ENCODE measurements at regions not wholly inside any gene's neighbourhood (a gene's known extent, or its start where the extent isn't known, plus 50 kb on each side); places are given as distances from the start of the nearest gene placed in this dataset.

DNA sequence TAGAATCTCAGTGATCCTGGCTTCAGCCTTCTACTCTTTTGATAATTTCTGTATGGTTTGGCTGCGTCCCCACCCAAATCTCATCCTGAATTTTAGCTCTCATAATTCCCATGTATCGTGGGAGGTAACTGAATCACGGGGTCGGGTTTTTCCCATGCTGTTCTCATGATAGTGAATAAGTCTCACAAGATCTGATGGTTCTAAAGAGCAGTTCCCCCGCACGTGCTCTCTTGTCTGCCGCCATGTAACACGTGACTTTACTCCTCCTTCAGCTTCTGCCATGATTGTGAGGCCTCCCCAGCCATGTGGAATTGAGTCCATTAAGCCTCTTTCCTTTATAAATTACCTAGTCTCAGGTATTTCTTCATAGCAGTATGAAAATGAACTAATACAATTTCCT, 507.2 kb downstream of the CDH26 start:
- TF ChIP-seq JUN (IDR thresholded peaks at IDR 0.05) (no peak), RCOR1 (IDR thresholded peaks at IDR 0.05; ENCODE audit: low read depth, low read length) (no peak), PHF8 (IDR thresholded peaks at IDR 0.05; ENCODE audit: borderline replicate concordance, low read depth) (no peak), RAD21 (conservative IDR thresholded peaks at IDR 0.05 in 1 of 2, IDR thresholded peaks at IDR 0.05 in 1 of 2) (no peak), MYC (IDR thresholded peaks at IDR 0.05; ENCODE audit: borderline replicate concordance, low read length) (no peak), NPAS2 (CRISPR knock-in tag; IDR thresholded peaks at IDR 0.05; ENCODE audit: borderline replicate concordance) (no peak)
- TF ChIP-seq, protein P1, sequence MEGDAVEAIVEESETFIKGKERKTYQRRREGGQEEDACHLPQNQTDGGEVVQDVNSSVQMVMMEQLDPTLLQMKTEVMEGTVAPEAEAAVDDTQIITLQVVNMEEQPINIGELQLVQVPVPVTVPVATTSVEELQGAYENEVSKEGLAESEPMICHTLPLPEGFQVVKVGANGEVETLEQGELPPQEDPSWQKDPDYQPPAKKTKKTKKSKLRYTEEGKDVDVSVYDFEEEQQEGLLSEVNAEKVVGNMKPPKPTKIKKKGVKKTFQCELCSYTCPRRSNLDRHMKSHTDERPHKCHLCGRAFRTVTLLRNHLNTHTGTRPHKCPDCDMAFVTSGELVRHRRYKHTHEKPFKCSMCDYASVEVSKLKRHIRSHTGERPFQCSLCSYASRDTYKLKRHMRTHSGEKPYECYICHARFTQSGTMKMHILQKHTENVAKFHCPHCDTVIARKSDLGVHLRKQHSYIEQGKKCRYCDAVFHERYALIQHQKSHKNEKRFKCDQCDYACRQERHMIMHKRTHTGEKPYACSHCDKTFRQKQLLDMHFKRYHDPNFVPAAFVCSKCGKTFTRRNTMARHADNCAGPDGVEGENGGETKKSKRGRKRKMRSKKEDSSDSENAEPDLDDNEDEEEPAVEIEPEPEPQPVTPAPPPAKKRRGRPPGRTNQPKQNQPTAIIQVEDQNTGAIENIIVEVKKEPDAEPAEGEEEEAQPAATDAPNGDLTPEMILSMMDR (IDR thresholded peaks at IDR 0.05): no peak
- TF ChIP-seq, protein P2, sequence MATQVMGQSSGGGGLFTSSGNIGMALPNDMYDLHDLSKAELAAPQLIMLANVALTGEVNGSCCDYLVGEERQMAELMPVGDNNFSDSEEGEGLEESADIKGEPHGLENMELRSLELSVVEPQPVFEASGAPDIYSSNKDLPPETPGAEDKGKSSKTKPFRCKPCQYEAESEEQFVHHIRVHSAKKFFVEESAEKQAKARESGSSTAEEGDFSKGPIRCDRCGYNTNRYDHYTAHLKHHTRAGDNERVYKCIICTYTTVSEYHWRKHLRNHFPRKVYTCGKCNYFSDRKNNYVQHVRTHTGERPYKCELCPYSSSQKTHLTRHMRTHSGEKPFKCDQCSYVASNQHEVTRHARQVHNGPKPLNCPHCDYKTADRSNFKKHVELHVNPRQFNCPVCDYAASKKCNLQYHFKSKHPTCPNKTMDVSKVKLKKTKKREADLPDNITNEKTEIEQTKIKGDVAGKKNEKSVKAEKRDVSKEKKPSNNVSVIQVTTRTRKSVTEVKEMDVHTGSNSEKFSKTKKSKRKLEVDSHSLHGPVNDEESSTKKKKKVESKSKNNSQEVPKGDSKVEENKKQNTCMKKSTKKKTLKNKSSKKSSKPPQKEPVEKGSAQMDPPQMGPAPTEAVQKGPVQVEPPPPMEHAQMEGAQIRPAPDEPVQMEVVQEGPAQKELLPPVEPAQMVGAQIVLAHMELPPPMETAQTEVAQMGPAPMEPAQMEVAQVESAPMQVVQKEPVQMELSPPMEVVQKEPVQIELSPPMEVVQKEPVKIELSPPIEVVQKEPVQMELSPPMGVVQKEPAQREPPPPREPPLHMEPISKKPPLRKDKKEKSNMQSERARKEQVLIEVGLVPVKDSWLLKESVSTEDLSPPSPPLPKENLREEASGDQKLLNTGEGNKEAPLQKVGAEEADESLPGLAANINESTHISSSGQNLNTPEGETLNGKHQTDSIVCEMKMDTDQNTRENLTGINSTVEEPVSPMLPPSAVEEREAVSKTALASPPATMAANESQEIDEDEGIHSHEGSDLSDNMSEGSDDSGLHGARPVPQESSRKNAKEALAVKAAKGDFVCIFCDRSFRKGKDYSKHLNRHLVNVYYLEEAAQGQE (IDR thresholded peaks at IDR 0.05): no peak
